G401 (cell line): ENCODE measurements at regions not wholly inside any gene's neighbourhood (a gene's known extent, or its start where the extent isn't known, plus 50 kb on each side); places are given as distances from the start of the nearest gene placed in this dataset.

ENCODE experiments used
- DNase-seq: peaks from one replicate; pipeline ENCODE4 v3.0.0-alpha.2; 2015; ENCODE audit warnings: low spot score
- in situ Hi-C: cut with HindIII; loops from 2 replicates; pipeline ENCODE4 v1.10.0; 2016; ENCODE audit warnings: low sequenced_read_pairs, mixed read lengths

DNA sequence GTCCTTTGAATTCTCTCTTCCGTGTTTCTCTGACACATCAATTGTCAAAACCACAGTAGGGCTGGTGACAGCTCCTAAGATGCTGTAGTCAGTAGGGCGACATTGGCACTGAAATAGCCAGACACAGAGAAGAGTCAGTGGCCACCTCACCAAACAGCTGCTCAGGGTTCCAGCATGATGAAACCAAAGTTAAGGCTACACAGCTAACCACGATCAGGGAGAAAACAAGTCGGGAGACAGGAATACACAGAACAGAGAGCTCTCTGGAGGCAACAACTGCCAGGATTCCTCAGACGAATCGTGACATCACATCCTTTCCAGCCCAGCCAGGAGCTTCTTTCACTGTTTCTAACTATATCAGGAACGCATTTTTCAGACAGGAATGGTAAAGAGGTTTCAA lies 922.2 kb downstream of the SORCS1 start:
- no peak for DNase-seq
- in situ Hi-C loops: no loop called here

GRCh38 chr10:106226828-106227227 lies 937.7 kb downstream of the SORCS1 start:
- in situ Hi-C loops: no loop called here
- DNase-seq: no peak

GRCh38 chr10:106226142-106226541 lies 938.4 kb downstream of the SORCS1 start:
- in situ Hi-C loops: no loop called here

GRCh38 chr10:106224676-106225075 lies 939.8 kb downstream of the SORCS1 start:
- DNase-seq: no peak
- in situ Hi-C loops: no loop called here

More at GRCh38 chr10:106226142-106226541, 938.4 kb downstream of the SORCS1 start:
- DNase-seq: no peak

- no peak for DNase-seq
- in situ Hi-C loops: no loop called here
Observed at GRCh38 chr10:106217627-106218026, 946.9 kb downstream of the SORCS1 start.

- in situ Hi-C loops: no loop called here
- DNase-seq: no peak
Observed at GRCh38 chr10:106216085-106216484, 948.4 kb downstream of the SORCS1 start.

DNA sequence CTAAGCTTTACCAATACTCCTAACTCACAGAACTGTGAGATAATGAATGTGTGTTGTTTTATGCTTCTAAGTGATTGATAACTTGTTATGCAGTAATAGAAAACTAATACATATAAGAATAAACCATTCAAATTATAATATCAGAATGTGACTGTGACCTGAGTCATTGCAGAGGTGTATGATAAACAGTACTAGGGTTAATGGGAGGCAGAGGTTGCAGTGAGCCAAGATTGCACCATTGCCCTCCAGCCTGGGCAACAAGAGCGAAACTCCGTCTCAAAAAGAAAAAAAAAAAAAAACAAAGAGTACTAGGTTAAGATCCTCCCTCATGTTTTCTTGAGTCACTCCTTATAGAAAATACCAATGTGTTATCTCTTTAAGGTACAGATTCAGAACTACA lies 950.3 kb downstream of the SORCS1 start:
- no peak for DNase-seq

DNA sequence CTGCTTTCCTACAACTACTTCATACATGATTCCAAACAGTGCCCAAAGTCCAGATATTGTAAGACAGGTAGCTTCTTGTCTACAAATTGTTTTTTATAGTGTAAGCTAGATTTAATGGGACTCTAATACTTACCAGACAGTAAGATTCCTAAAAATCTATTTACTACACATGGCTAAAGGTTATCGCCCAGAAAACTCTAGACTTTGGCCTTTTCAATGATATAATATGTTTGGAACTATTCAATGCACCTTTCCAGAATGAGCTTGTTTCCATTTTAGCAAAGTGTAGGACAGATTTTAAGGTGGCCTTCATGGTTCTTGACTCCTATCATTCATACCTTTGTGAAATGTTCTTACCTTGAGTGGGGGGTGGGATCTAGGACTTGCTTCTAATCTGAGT lies 951.0 kb downstream of the SORCS1 start:
- no peak for DNase-seq
- in situ Hi-C loops: no loop called here

More for the DNA sequence above, 950.3 kb downstream of the SORCS1 start:
- in situ Hi-C loops: no loop called here

- DNase-seq: no peak
- in situ Hi-C loops: no loop called here
Observed at GRCh38 chr10:106198275-106198674, 966.2 kb downstream of the SORCS1 start.

DNA sequence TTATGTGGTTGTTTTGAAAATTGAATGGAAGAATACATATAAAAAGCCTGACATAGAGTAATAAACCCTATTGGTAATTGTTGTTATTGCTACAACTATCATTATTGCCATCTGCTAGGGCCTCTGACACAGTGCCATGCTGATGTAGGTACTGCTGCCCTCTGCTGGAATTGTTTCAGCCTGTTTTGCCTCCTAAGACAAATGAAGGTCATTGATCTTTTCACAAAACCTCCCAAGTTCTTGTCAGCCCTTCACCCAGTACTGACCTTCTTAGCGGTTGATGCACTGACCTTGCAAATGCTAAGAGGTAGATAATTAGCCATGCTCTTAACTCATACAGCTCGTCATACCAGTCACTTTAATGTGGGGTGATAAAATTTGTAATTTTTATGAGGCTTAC lies 975.2 kb downstream of the SORCS1 start:
- DNase-seq: no peak
- in situ Hi-C loops: no loop called here

- DNase-seq: no peak
- in situ Hi-C loops: no loop called here
Observed at GRCh38 chr10:106185951-106186350, 978.6 kb downstream of the SORCS1 start.

GRCh38 chr10:106183041-106183440 lies 981.5 kb downstream of the SORCS1 start:
- in situ Hi-C loops: no loop called here
- no peak for DNase-seq

- in situ Hi-C loops: no loop called here
- no peak for DNase-seq
Observed at GRCh38 chr10:106182542-106182941, 982.0 kb downstream of the SORCS1 start.

DNA sequence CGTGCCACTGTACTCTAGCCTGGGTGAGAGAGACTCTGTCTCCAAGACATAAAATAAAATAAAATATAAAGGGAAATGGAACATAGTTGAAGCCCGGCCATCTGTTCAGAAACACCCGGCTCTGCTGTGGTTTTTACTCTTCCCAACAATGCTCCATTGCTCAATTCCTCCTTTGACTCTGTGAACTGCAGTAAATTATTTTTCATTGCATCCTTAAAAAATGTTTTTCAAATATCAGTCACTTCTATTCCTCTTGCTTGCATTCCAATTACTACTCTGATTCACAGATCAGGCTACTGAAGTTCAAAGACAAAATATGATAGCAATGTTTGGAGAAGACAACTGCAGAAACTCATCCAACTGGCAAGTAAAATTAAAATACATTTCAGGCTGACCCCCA lies 983.0 kb downstream of the SORCS1 start:
- in situ Hi-C loops: no loop called here
- no peak for DNase-seq

DNA sequence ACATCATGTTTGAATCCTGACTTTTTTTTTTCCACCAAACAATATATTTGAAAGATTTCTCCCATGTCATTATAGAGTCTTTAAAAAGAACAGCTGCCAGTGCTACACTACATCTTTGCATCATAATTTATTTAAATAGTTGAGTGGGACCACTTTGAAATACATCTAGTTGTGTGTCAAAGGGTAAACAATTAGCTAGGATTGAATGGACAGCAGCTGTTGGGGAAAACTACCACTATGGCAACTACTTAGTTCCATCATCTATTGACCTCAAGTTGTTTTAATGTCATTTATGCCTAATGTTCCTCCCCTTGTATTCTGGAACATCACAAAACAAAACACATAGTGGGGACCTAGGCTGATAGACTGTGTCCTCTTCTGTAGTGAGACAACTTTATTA lies 985.1 kb downstream of the SORCS1 start:
- no peak for DNase-seq

GRCh38 chr10:106175760-106176377 lies 988.6 kb downstream of the SORCS1 start:
- DNase-seq: peak; percentile 5

More for the DNA sequence above, 985.1 kb downstream of the SORCS1 start:
- in situ Hi-C loops: no loop called here

GRCh38 chr10:106173838-106174237 lies 990.7 kb downstream of the SORCS1 start:
- in situ Hi-C loops: no loop called here

More at GRCh38 chr10:106175760-106176377, 988.6 kb downstream of the SORCS1 start:
- in situ Hi-C loops: no loop called here

DNA sequence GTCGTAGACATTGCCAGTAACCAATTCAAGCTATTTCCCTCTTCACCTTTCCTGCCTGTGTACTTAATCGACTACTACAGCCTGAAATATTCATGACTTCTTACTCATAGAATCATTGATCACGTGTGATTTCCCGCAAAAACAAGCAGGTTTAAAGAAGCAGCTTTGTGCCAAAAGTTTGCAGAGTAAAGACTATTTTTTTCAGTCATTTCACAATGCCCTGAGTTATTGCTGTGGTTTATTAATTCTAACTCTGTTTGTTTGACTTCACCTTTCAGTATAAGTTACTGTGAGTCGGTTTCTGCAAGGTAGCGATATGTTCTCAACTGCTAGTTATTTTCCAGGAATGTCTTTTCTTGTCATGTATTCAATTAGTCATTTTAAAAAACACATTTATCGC lies 995.3 kb downstream of the SORCS1 start:
- DNase-seq: no peak
- in situ Hi-C loops: no loop called here

More at GRCh38 chr10:106173838-106174237, 990.7 kb downstream of the SORCS1 start:
- no peak for DNase-seq

DNA sequence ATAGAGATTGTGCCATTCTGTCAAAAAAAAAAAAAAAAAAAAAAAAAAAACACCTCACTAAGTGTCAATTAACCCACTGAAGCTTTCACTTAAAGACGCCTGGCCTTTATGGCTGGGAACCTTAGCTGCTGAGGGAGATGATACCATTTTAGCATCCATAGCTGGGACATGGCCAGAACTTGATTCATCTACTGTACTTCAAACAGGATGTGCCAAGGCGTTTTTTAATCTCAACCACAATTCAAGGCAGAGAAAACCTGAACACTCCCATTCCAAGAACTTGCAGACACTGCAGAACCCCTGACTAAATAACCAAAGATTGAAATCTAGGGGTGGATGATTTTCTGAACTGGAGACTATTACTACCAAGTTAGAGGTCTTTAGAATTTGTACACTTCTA lies 996.6 kb downstream of the SORCS1 start:
- no peak for DNase-seq
- in situ Hi-C loops: no loop called here

GRCh38 chr10:106158241-106158640 lies 1006.3 kb downstream of the SORCS1 start:
- no peak for DNase-seq
- in situ Hi-C loops: no loop called here

- DNase-seq: no peak
- in situ Hi-C loops: no loop called here
Observed at GRCh38 chr10:106147021-106147420, 1017.5 kb downstream of the SORCS1 start.
